Gastrocnemius medialis (tissue), 4 donors: ENCODE measurements at regions not wholly inside any gene's neighbourhood (a gene's known extent, or its start where the extent isn't known, plus 50 kb on each side); places are given as distances from the start of the nearest gene placed in this dataset.

Source experiments
- ATAC-seq, 2 donors: fragments of 150-250 bp; one replicate each; pipeline ENCODE4 v1.9.1; 2016
- DNase-seq, 2 donors: peaks; one replicate each; pipeline ENCODE4 v3.0.0-alpha.2; 2019
- H3K27ac ChIP-seq, 4 donors: fragments of 200-600 bp; sonication (generic); 1 replicate in 1 of 4; 2 replicates in 3 of 4; pipeline ENCODE4 v1.5.1; 2016 to 2018; ENCODE audit warnings: mild to moderate bottlenecking in 2 of 4, moderate library complexity in 1 of 4
- H3K27me3 ChIP-seq, 3 donors: fragments of 200-600 bp; sonication (generic) in 2 of 3; 1 replicate in 1 of 3; 2 replicates in 2 of 3; pipeline versions ENCODE4 v1.5.1 to v1.6.0; 2016 to 2019; ENCODE audit warnings: mild to moderate bottlenecking in 1 of 3, moderate library complexity in 1 of 3
- H3K36me3 ChIP-seq, 2 donors: fragments of 200-600 bp; sonication (generic) in 1 of 2; one replicate each; pipeline ENCODE4 v1.5.1; 2017 to 2018
- H3K4me1 ChIP-seq, 2 donors: fragments of 200-600 bp; sonication (generic) in 1 of 2; one replicate each; pipeline ENCODE4 v1.5.1; 2016 to 2017; ENCODE audit warnings: mild to moderate bottlenecking in 2 of 2
- H3K4me3 ChIP-seq, 4 donors: fragments of 200-600 bp; sonication (generic) in 3 of 4; 1 replicate in 1 of 4; 2 replicates in 3 of 4; pipeline ENCODE4 v1.5.1; 2016 to 2019; ENCODE audit warnings: mild to moderate bottlenecking in 2 of 4
- H3K9me3 ChIP-seq, 3 donors: fragments of 200-600 bp; sonication (generic) in 2 of 3; 1 replicate in 1 of 3; 2 replicates in 2 of 3; pipeline ENCODE4 v1.5.1; 2016 to 2019
- POLR2A ChIP-seq, 2 donors: fragments of 450-650 bp; IDR thresholded peaks; one replicate each; pipeline ENCODE4 v1.6.1; 2017; ENCODE audit warnings: antibody characterized with exemption in 2 of 2, mild to moderate bottlenecking in 2 of 2, moderate library complexity in 2 of 2
- in situ Hi-C, 4 donors: fragments of 200-750 bp; cut with MboI; loops; one replicate each; pipeline versions ENCODE4 v1.15.0 to v1.8.0; 2017; ENCODE audit warnings: low sequenced_read_pairs in 4 of 4
- intact Hi-C: fragments of 100-400 bp; cut with DNase I; formaldehyde crosslinking; loops from one replicate; pipeline ENCODE4 v1.15.1; 2023; ENCODE audit warnings: low total_unique reads
- TF ChIP-seq, protein P1 (sequence below), 5 experiments: fragments of 450-650 bp in 3 of 5; fragments of 200-600 bp in 2 of 5; sonication (generic) in 2 of 5; IDR thresholded peaks in 4 of 5; conservative IDR thresholded peaks in 1 of 5; 1 replicate in 4 of 5; 2 replicates in 1 of 5; pipeline ENCODE4 v1.5.1; 2016 to 2019; ENCODE audit warnings: antibody characterized with exemption in 5 of 5, mild to moderate bottlenecking in 3 of 5, moderate library complexity in 3 of 5

DNA sequence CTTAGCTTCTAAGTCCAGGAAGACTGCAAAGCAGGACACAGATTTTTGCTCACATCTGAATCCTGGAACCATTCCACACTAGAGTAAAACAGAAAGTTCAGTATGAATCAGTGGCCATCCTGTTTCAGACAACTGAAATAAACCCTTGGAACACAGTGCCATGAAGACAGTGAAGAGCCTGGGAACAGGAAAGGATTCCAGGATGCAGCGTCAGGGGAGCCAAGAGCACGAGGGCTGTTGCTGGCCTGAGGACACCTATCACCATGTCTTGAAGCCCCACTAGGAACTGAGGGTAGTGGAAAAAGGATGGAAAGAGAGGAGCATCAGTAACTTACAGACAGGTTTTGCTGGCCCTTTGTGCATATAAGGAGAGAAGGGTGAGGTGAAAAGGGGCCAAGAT lies 115.3 kb upstream of the FSTL4 start:
- ATAC-seq = no peak
- no peaks in the 10 kb centered on the region for H3K4me1 ChIP-seq
- no peak for DNase-seq
- in situ Hi-C loops = no loop called here
- no peaks in the 10 kb centered on the region for H3K27me3 ChIP-seq
- TF ChIP-seq, protein P1, sequence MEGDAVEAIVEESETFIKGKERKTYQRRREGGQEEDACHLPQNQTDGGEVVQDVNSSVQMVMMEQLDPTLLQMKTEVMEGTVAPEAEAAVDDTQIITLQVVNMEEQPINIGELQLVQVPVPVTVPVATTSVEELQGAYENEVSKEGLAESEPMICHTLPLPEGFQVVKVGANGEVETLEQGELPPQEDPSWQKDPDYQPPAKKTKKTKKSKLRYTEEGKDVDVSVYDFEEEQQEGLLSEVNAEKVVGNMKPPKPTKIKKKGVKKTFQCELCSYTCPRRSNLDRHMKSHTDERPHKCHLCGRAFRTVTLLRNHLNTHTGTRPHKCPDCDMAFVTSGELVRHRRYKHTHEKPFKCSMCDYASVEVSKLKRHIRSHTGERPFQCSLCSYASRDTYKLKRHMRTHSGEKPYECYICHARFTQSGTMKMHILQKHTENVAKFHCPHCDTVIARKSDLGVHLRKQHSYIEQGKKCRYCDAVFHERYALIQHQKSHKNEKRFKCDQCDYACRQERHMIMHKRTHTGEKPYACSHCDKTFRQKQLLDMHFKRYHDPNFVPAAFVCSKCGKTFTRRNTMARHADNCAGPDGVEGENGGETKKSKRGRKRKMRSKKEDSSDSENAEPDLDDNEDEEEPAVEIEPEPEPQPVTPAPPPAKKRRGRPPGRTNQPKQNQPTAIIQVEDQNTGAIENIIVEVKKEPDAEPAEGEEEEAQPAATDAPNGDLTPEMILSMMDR (IDR thresholded peaks at IDR 0.05 in 4 of 5, conservative IDR thresholded peaks at IDR 0.05 in 1 of 5) = no peak
- TF ChIP-seq POLR2A (IDR thresholded peaks at IDR 0.05) = no peak
- H3K4me3 ChIP-seq = no peak overlapping the region
- no peaks in the 10 kb centered on the region for H3K36me3 ChIP-seq
- no peaks in the 10 kb centered on the region for H3K9me3 ChIP-seq
- intact Hi-C loops = no loop called here
- no peak overlapping the region for H3K27ac ChIP-seq

DNA sequence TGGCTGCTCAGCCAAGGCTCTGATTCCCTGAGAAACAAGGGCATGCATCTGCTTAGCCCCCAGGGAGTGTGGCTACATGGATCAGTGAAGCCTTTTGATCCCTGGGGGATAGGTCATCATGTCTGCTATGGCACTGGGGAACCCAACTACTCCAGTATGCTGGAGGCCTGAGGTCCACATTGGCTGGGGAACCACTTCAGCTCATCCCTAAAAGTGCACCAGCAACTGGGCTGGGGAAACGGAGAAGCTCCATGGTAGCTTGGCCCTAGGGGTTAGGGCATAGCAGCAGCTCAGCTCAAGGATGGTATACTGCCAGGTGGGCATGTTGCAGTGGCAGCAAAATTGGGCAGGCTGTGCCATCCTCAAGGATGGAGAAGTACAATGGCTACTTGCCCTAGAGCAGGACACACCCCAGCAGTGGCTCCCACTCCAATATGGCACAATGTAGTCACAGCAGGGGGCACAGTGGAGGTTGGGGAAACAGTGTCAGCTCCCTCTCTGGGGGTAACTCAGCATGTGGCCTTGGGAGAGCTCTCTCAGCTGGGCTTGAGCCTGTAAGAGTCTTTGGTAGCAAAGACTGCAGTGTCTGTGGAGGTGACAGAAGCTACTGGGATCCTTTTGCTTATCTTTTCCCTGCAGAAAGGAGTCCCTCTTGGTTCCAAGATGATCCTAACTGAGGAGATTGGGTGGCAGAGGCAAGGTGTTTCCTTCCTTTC lies 111.5 kb upstream of the FSTL4 start:
- Histone ChIP-seq H3K4me1 (no peaks in the 10 kb centered on the region), H3K9me3 (no peaks in the 10 kb centered on the region), H3K27me3 (no peaks in the 10 kb centered on the region), H3K36me3 (no peaks in the 10 kb centered on the region), H3K27ac (no peak overlapping the region), H3K4me3 (no peak overlapping the region)
- TF ChIP-seq, protein P1 (IDR thresholded peaks at IDR 0.05 in 4 of 5, conservative IDR thresholded peaks at IDR 0.05 in 1 of 5) = no peak
- no peak for TF ChIP-seq POLR2A (IDR thresholded peaks at IDR 0.05)
- in situ Hi-C loops (no loop called here), intact Hi-C loops (no loop called here)
- DNase-seq (no peak), ATAC-seq (no peak)

DNA sequence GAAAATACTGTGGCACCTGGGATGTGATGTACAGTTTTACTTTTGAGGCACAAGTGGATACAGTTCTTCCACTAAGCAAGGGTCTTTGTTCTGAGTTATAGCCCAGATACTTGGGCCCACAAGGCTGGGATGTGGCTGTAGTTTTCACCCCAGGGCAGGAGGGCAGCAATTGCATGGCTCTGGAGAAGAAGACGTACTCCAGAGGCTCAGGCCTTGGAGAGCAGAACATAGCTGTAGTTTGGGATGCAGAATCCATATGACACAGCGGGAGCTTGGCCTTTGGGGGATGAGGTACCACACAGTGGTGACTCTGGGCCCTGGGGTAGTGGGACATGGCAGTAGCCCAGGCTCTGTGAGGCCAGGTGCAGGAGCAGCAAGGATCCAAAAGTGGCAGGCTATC lies 110.8 kb upstream of the FSTL4 start:
- Histone ChIP-seq H3K27me3 (no peaks in the 10 kb centered on the region), H3K4me1 (no peaks in the 10 kb centered on the region), H3K36me3 (no peaks in the 10 kb centered on the region), H3K9me3 (no peaks in the 10 kb centered on the region), H3K4me3 (no peak overlapping the region), H3K27ac (no peak overlapping the region)
- intact Hi-C loops (no loop called here), in situ Hi-C loops (no loop called here)
- DNase-seq (no peak), ATAC-seq (no peak)
- TF ChIP-seq POLR2A (IDR thresholded peaks at IDR 0.05) = no peak
- TF ChIP-seq, protein P1 (IDR thresholded peaks at IDR 0.05 in 4 of 5, conservative IDR thresholded peaks at IDR 0.05 in 1 of 5) = no peak

DNA sequence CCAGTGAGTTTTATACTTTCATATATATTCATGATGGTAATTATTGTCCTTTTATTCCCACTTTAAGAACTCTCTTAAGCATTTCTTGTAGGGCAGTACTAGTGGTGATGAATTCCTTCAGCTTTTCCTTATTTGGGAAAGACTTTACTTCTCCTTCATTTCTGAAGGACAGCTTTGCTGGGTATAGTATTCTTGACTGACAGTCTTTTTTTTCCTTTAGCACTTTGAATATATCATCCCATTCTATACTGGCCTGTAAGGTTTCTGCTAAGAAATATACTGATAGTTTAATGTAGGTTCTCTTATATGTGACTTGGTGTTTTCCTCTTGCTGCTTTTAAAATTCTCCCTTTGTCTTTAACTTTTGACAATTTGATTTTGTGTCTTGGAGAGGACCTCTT lies 109.0 kb upstream of the FSTL4 start:
- Histone ChIP-seq H3K36me3 (no peaks in the 10 kb centered on the region), H3K27ac (no peak overlapping the region), H3K9me3 (no peaks in the 10 kb centered on the region), H3K4me1 (no peaks in the 10 kb centered on the region), H3K27me3 (no peaks in the 10 kb centered on the region), H3K4me3 (no peak overlapping the region)
- intact Hi-C loops (no loop called here), in situ Hi-C loops (no loop called here)
- no peak for TF ChIP-seq POLR2A (IDR thresholded peaks at IDR 0.05)
- TF ChIP-seq, protein P1 (IDR thresholded peaks at IDR 0.05 in 4 of 5, conservative IDR thresholded peaks at IDR 0.05 in 1 of 5) = no peak
- ATAC-seq = no peak
- DNase-seq = no peak

DNA sequence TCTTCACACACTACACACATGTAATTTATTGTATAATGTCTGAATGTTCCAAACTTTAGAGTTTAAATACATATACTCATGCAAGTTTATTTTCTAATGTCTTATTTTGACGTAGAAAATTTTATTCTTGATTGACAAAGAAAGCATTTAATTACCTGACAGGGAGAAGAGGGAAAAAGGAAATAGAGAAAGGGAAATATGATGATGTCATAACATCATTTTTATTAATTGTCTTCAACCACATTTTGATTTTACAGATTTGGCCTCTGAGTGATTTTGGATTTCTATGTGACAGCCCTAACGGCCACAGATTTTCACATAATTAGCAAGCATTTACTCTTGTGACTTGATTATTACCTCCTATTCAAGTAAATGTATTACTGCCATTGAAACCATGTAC lies 106.1 kb upstream of the FSTL4 start:
- TF ChIP-seq, protein P1 (IDR thresholded peaks at IDR 0.05 in 4 of 5, conservative IDR thresholded peaks at IDR 0.05 in 1 of 5) = no peak
- no peak for TF ChIP-seq POLR2A (IDR thresholded peaks at IDR 0.05)
- in situ Hi-C loops (no loop called here), intact Hi-C loops (no loop called here)
- H3K27me3 ChIP-seq = no peaks in the 10 kb centered on the region
- no peaks in the 10 kb centered on the region for H3K4me1 ChIP-seq
- DNase-seq (no peak), ATAC-seq (no peak)
- H3K36me3 ChIP-seq = no peaks in the 10 kb centered on the region
- no peak overlapping the region for H3K4me3 ChIP-seq
- no peak overlapping the region for H3K27ac ChIP-seq
- H3K9me3 ChIP-seq = no peaks in the 10 kb centered on the region
